ACHN (cell line): ENCODE measurements at regions not wholly inside any gene's neighbourhood (a gene's known extent, or its start where the extent isn't known, plus 50 kb on each side); places are given as distances from the start of the nearest gene placed in this dataset.
"Not testable (repeated sequence)": the region's sequence is repeated elsewhere in the genome, so short reads cannot be mapped to it uniquely, and the experiment has no call there.

Source experiments
- DNase-seq: peaks from one replicate; pipeline ENCODE4 v3.0.0-alpha.2; 2015
- in situ Hi-C: cut with HindIII; loops from 2 replicates; pipeline ENCODE4 v1.10.0; 2017; ENCODE audit warnings: low sequenced_read_pairs, low pct_ligation_motif_present, low pct_unique_long_range_greater_than_20kb

GRCh38 chrX:99988532-99988931 lies 421.5 kb downstream of the PCDH19 start:
- DNase-seq, in situ Hi-C loops: not testable (repeated sequence)

GRCh38 chrX:99973572-99974226 lies 436.4 kb downstream of the PCDH19 start:
- in situ Hi-C loops: no loop called here
- DNase-seq: no peak

GRCh38 chrX:99939883-99940232 lies 470.2 kb downstream of the PCDH19 start:
- no peak for DNase-seq
- in situ Hi-C loops: no loop called here

- in situ Hi-C loops, DNase-seq: not testable (repeated sequence)
Measured at GRCh38 chrX:99939206-99939882, 470.7 kb downstream of the PCDH19 start.

- in situ Hi-C loops: no loop called here
- no peak for DNase-seq
Measured at GRCh38 chrX:99938464-99938863, 471.6 kb downstream of the PCDH19 start.

- no peak for DNase-seq
- in situ Hi-C loops: no loop called here
Measured at GRCh38 chrX:99933865-99934264, 476.2 kb downstream of the PCDH19 start.

GRCh38 chrX:99914635-99915034 lies 495.4 kb downstream of the PCDH19 start:
- DNase-seq: no peak

GRCh38 chrX:99913611-99914010 lies 496.5 kb downstream of the PCDH19 start:
- in situ Hi-C loops: no loop called here
- DNase-seq: no peak

More at GRCh38 chrX:99914635-99915034, 495.4 kb downstream of the PCDH19 start:
- in situ Hi-C loops: no loop called here

GRCh38 chrX:99909946-99910345 lies 500.1 kb downstream of the PCDH19 start:
- in situ Hi-C loops: no loop called here
- DNase-seq: no peak

GRCh38 chrX:99901091-99901490 lies 509.0 kb downstream of the PCDH19 start:
- no peak for DNase-seq
- in situ Hi-C loops: no loop called here

GRCh38 chrX:99887918-99888317 lies 522.2 kb downstream of the PCDH19 start:
- in situ Hi-C loops: no loop called here
- no peak for DNase-seq

GRCh38 chrX:99857455-99857854 lies 552.6 kb downstream of the PCDH19 start:
- DNase-seq: no peak
- in situ Hi-C loops: no loop called here

GRCh38 chrX:99833821-99834220 lies 576.3 kb downstream of the PCDH19 start:
- in situ Hi-C loops: no loop called here
- no peak for DNase-seq

GRCh38 chrX:99820197-99820596 lies 589.9 kb downstream of the PCDH19 start:
- DNase-seq: no peak
- in situ Hi-C loops: no loop called here

GRCh38 chrX:99800016-99800415 lies 610.1 kb downstream of the PCDH19 start:
- in situ Hi-C loops: no loop called here
- DNase-seq: no peak

GRCh38 chrX:99798936-99799335 lies 611.1 kb downstream of the PCDH19 start:
- DNase-seq: no peak
- in situ Hi-C loops: no loop called here

- in situ Hi-C loops: no loop called here
- DNase-seq: no peak
Measured at GRCh38 chrX:99795495-99795894, 614.6 kb downstream of the PCDH19 start.

GRCh38 chrX:99782516-99783040 lies 627.5 kb downstream of the PCDH19 start:
- in situ Hi-C loops: no loop called here
- no peak for DNase-seq

- in situ Hi-C loops: no loop called here
- DNase-seq: no peak
Measured at GRCh38 chrX:99777912-99778311, 632.2 kb downstream of the PCDH19 start.

- DNase-seq: no peak
- in situ Hi-C loops: no loop called here
Measured at GRCh38 chrX:99761731-99762130, 648.3 kb downstream of the PCDH19 start.
